H9 (cell line): ENCODE measurements at regions not wholly inside any gene's neighbourhood (a gene's known extent, or its start where the extent isn't known, plus 50 kb on each side); places are given as distances from the start of the nearest gene placed in this dataset.

Experiments
- DNase-seq: peaks from one replicate; pipeline ENCODE4 v3.0.0-alpha.2; 2017
- H2AFZ ChIP-seq: one replicate; pipeline ENCODE4 v1.6.1; 2013; ENCODE audit warnings: mild to moderate bottlenecking, low read length, control low read depth, moderate library complexity
- H2AK5ac ChIP-seq: 2 replicates; pipeline ENCODE4 v1.6.1; 2013; ENCODE audit warnings: low read length, control low read depth, mixed read lengths; ENCODE audit not compliant: insufficient read length
- H2BK120ac ChIP-seq: one replicate; pipeline ENCODE4 v1.6.1; 2013; ENCODE audit warnings: low read depth, mild to moderate bottlenecking, low read length, control low read depth, inconsistent platforms; ENCODE audit not compliant: poor library complexity, severe bottlenecking
- H2BK12ac ChIP-seq: 2 replicates; pipeline ENCODE4 v1.6.1; 2013; ENCODE audit warnings: low read length, control low read depth, mixed read lengths, low read depth; ENCODE audit not compliant: insufficient read length
- H2BK15ac ChIP-seq: 2 replicates; pipeline ENCODE4 v1.6.1; 2013; ENCODE audit warnings: low read depth, low read length, control low read depth
- H2BK20ac ChIP-seq: one replicate; pipeline ENCODE4 v1.6.1; 2013; ENCODE audit warnings: low read depth, mild to moderate bottlenecking, low read length, control low read depth, inconsistent platforms; ENCODE audit not compliant: poor library complexity, severe bottlenecking
- H2BK5ac ChIP-seq: 2 replicates; pipeline ENCODE4 v1.6.1; 2013; ENCODE audit warnings: low read length, control low read depth, mixed read lengths; ENCODE audit not compliant: insufficient read length
- H3K14ac ChIP-seq: 2 replicates; pipeline ENCODE4 v1.6.1; 2013; ENCODE audit warnings: low read length, control low read depth; ENCODE audit not compliant: insufficient read depth
- H3K18ac ChIP-seq: 2 replicates; pipeline ENCODE4 v1.6.1; 2013; ENCODE audit warnings: low read depth, mild to moderate bottlenecking, mixed read lengths, low read length, control low read depth; ENCODE audit not compliant: insufficient read length
- H3K23ac ChIP-seq: 2 replicates; pipeline ENCODE4 v1.6.1; 2013; ENCODE audit warnings: low read length, control low read depth, mixed read lengths, low read depth; ENCODE audit not compliant: insufficient read length
- H3K23me2 ChIP-seq: 2 replicates; pipeline ENCODE4 v1.6.1; 2013; ENCODE audit warnings: low read depth, mild to moderate bottlenecking, mixed read lengths, low read length, control low read depth; ENCODE audit not compliant: insufficient read length, poor library complexity, severe bottlenecking
- H3K27ac ChIP-seq: 2 replicates; pipeline ENCODE4 v1.5.1; 2013; ENCODE audit warnings: low read length, control low read depth, mixed read lengths, low read depth; ENCODE audit not compliant: insufficient read length
- H3K27me3 ChIP-seq: 2 replicates; pipeline ENCODE4 v1.6.1; 2013; ENCODE audit warnings: low read length, control low read depth, inconsistent platforms; ENCODE audit not compliant: insufficient read depth
- H3K4ac ChIP-seq: 2 replicates; pipeline ENCODE4 v1.6.1; 2013; ENCODE audit warnings: low read depth, mild to moderate bottlenecking, control low read depth, inconsistent platforms, low read length, moderate library complexity
- H3K4me1 ChIP-seq: 2 replicates; pipeline ENCODE4 v1.6.1; 2013; ENCODE audit warnings: low read length, control low read depth, inconsistent platforms; ENCODE audit not compliant: insufficient read depth
- H3K4me2 ChIP-seq: 2 replicates; pipeline ENCODE4 v1.6.1; 2013; ENCODE audit warnings: low read length, control low read depth, mixed read lengths; ENCODE audit not compliant: insufficient read length, insufficient read depth
- H3K56ac ChIP-seq: 2 replicates; pipeline ENCODE4 v1.6.1; 2013; ENCODE audit warnings: low read depth, mild to moderate bottlenecking, mixed read lengths, low read length, control low read depth; ENCODE audit not compliant: insufficient read length
- H3K79me1 ChIP-seq: 2 replicates; pipeline ENCODE4 v1.6.1; 2013; ENCODE audit warnings: low read depth, mild to moderate bottlenecking, moderate library complexity, low read length, control low read depth, inconsistent platforms; ENCODE audit not compliant: insufficient read depth, poor library complexity, severe bottlenecking
- H3K79me2 ChIP-seq: 2 replicates; pipeline ENCODE4 v1.6.1; 2013; ENCODE audit warnings: low read length, control low read depth, inconsistent platforms; ENCODE audit not compliant: insufficient read depth
- H3K9ac ChIP-seq: 2 replicates; pipeline ENCODE4 v1.6.1; 2013; ENCODE audit warnings: low read length, control low read depth, mixed read lengths; ENCODE audit not compliant: insufficient read length; ENCODE audit errors: extremely low read depth
- H3K9me3 ChIP-seq: one replicate; pipeline ENCODE4 v1.6.1; 2013; ENCODE audit warnings: low read depth, low read length, inconsistent platforms; ENCODE audit not compliant: control insufficient read depth
- H3T11ph ChIP-seq: one replicate; pipeline ENCODE4 v1.6.1; 2013; ENCODE audit warnings: mild to moderate bottlenecking, low read length, control low read depth, inconsistent platforms
- H4K20me1 ChIP-seq: one replicate; pipeline ENCODE4 v1.6.1; 2013; ENCODE audit not compliant: control insufficient read depth, insufficient read length, insufficient read depth
- H4K5ac ChIP-seq: 2 replicates; pipeline ENCODE4 v1.6.1; 2013; ENCODE audit warnings: low read depth, mild to moderate bottlenecking, mixed read lengths, low read length, control low read depth; ENCODE audit not compliant: insufficient read length
- H4K8ac ChIP-seq: replicated peaks from 2 replicates; pipeline ENCODE4 v1.6.1; 2013; ENCODE audit warnings: low read length, control low read depth, mixed read lengths, low read depth; ENCODE audit not compliant: insufficient read length
- H4K91ac ChIP-seq: 2 replicates; pipeline ENCODE4 v1.6.1; 2013; ENCODE audit warnings: low read depth, mild to moderate bottlenecking, moderate library complexity, mixed read lengths, low read length, control low read depth; ENCODE audit not compliant: insufficient read length
- H3K27ac Mint-ChIP-seq, 3 experiments: 2 replicates in 2 of 3; 3 replicates in 1 of 3; pipeline ENCODE4 v1.8.0; 2020 to 2021; ENCODE audit warnings: mixed read lengths in 3 of 3, mild to moderate bottlenecking in 1 of 3, moderate library complexity in 1 of 3
- H3K27me3 Mint-ChIP-seq: 2 replicates; pipeline ENCODE4 v1.8.0; 2021; ENCODE audit warnings: low read depth, mild to moderate bottlenecking, moderate library complexity, mixed read lengths
- H3K36me3 Mint-ChIP-seq, 3 experiments: 2 replicates in 2 of 3; 3 replicates in 1 of 3; pipeline ENCODE4 v1.8.0; 2020 to 2021; ENCODE audit warnings: low read depth in 3 of 3, mixed read lengths in 3 of 3; ENCODE audit not compliant: insufficient read depth in 1 of 3
- H3K4me1 Mint-ChIP-seq, 2 experiments: 2 replicates each; pipeline ENCODE4 v1.8.0; 2020; ENCODE audit warnings: mixed read lengths in 2 of 2
- H3K4me3 Mint-ChIP-seq, 2 experiments: 2 replicates in 1 of 2; 3 replicates in 1 of 2; pipeline ENCODE4 v1.8.0; 2020 to 2021; ENCODE audit warnings: mild to moderate bottlenecking in 2 of 2, mixed read lengths in 2 of 2, moderate library complexity in 1 of 2
- H3K9me3 Mint-ChIP-seq, 2 experiments: 2 replicates in 1 of 2; 3 replicates in 1 of 2; pipeline ENCODE4 v1.8.0; 2020; ENCODE audit warnings: mild to moderate bottlenecking in 2 of 2, mixed read lengths in 2 of 2, moderate library complexity in 1 of 2
- WGBS: extraction: QIAGEN DNeasy Blood & Tissue Kit; methylation state at CpG from one replicate; pipeline ENCODE4 v1.1.7; 2013; ENCODE audit warnings: missing lambda C conversion rate, low lambda C conversion rate, mixed read lengths; ENCODE audit not compliant: insufficient read length; ENCODE audit errors: extremely low coverage; 5-methylcytosine and 5-hydroxymethylcytosine counted together
- TF ChIP-seq, protein P1 (sequence below): fragments of 200-600 bp; sonication (generic); conservative IDR thresholded peaks from 3 replicates; pipeline ENCODE4 v1.8.0; 2021; ENCODE audit warnings: antibody characterized with exemption, mild to moderate bottlenecking

DNA sequence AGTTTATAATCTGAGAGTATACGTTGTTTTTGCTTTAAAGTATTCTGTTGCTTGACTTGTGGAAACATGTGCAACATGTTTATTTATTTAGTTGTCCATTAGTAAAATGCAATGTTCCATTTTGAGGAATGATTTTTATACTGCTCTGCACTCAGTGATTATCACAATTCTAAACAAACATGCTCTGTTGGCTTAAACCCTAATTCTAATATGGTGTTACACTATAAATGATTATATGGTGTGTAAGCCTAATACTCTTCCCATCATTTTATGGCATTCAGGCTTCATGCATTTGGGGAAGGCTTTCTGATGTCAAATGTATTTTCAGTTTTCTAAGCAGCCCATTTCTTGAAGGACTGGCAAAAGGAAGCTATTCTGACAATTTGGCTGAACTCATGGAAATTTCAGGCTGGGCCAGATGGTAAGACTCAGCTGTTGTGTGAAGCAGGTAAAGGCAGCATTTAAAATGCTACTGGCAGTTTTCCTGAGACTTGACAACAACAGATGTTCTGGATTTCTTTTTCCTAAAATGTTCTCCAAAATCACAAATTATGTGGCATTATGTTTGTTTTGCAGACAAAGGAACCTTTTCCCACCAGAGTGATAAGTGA, 336.7 kb upstream of the GNPDA2 start:
- Histone ChIP-seq H4K91ac (no peak overlapping the region), H2BK120ac (no peak overlapping the region), H3K14ac (no peak overlapping the region), H3K27me3 (no peaks in the 10 kb centered on the region), H4K8ac (no peak overlapping the region), H3K23ac (no peak overlapping the region), H2BK12ac (no peak overlapping the region), H3K18ac (no peak overlapping the region), H3K4ac (no peak overlapping the region), H3K79me1 (no peaks in the 10 kb centered on the region), H3K4me2 (no peak overlapping the region), H3T11ph (no peak overlapping the region), H3K23me2 (no peaks in the 10 kb centered on the region), H3K56ac (no peak overlapping the region), H4K20me1 (no peaks in the 10 kb centered on the region), H2AK5ac (no peak overlapping the region), H3K9me3 (no peaks in the 10 kb centered on the region), H4K5ac (no peak overlapping the region), H2AFZ (no peak overlapping the region), H2BK20ac (no peak overlapping the region), H3K27ac (no peak overlapping the region), H3K79me2 (no peaks in the 10 kb centered on the region), H3K4me1 (no peaks in the 10 kb centered on the region; the same call in 1 of the 2 replicates), H3K9ac (no peak overlapping the region), H2BK5ac (no peak overlapping the region), H2BK15ac (no peak overlapping the region)
- Mint-ChIP-seq H3K4me1 (peaks cover 4 to 8% of the 10 kb centered on the region in 2 experiments; a peak in 3 of 4 replicates), H3K9me3 (peaks cover 13 to 18% of the 10 kb centered on the region in 2 experiments; a peak in 4 of 5 replicates), H3K27me3 (no peaks in the 10 kb centered on the region), H3K36me3 (peaks cover 0 to 4% (median 2%) of the 10 kb centered on the region in 3 experiments; a peak in 3 of 7 replicates), H3K4me3 (no peak overlapping the region), H3K27ac (no peak overlapping the region)
- TF ChIP-seq, protein P1, sequence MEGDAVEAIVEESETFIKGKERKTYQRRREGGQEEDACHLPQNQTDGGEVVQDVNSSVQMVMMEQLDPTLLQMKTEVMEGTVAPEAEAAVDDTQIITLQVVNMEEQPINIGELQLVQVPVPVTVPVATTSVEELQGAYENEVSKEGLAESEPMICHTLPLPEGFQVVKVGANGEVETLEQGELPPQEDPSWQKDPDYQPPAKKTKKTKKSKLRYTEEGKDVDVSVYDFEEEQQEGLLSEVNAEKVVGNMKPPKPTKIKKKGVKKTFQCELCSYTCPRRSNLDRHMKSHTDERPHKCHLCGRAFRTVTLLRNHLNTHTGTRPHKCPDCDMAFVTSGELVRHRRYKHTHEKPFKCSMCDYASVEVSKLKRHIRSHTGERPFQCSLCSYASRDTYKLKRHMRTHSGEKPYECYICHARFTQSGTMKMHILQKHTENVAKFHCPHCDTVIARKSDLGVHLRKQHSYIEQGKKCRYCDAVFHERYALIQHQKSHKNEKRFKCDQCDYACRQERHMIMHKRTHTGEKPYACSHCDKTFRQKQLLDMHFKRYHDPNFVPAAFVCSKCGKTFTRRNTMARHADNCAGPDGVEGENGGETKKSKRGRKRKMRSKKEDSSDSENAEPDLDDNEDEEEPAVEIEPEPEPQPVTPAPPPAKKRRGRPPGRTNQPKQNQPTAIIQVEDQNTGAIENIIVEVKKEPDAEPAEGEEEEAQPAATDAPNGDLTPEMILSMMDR = no peak
- no CpG with 5 or more reads among the region's 1 CpG for WGBS
- no peak for DNase-seq
